ENCODE measurements at regions not wholly inside any gene's neighbourhood (a gene's known extent, or its start where the extent isn't known, plus 50 kb on each side); places are given as distances from the start of the nearest gene placed in this dataset.

DNA sequence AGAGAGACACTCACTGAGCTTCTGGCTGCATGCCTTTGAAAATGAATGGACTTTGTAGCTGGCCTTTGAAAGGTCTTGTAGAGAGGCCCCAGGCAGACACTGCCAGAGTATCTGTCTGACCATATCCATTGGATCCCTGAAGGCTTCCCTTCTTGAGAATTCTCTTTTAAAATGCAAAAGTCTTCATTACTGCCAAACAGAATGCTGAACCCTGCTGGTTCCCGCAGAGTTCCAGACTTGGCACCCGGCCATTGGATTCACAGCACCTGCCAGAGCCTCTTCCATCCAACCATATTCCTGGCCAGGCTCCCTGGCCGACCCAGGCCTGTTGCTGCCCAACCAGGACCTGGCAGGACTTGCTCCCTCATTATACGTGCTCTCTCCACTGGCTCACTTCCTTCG is 182.5 kb downstream of the GXYLT1 start:
- Histone ChIP-seq H3K9ac (ENCODE audit: low read length) (no peak overlapping the region), H3K4me3 (ENCODE audit: insufficient read depth in 1 of 2, low read depth in 1 of 2, low read length in 2 of 2) (no peak overlapping the region), H3K4me2 (ENCODE audit: low read length, poor library complexity, severe bottlenecking) (no peak overlapping the region), H2AK5ac (ENCODE audit: low read length, severe bottlenecking) (no peak overlapping the region), H4K91ac (ENCODE audit: low read length) (no peak overlapping the region), H3K79me1 (replicated peaks; ENCODE audit: low read length, poor library complexity, severe bottlenecking) (no peaks in the 10 kb centered on the region), H2BK5ac (ENCODE audit: low read depth, low read length, poor library complexity, severe bottlenecking) (no peak overlapping the region), H3K23ac (ENCODE audit: low read length in 2 of 2) (no peak overlapping the region), H3K27me3 (ENCODE audit: control insufficient read depth in 1 of 2, insufficient read depth in 1 of 2, low read length in 2 of 2) (no peaks in the 10 kb centered on the region), H3K36me3 (ENCODE audit: control insufficient read depth in 1 of 2, insufficient read depth in 2 of 2, low read depth in 1 of 2, low read length in 2 of 2) (no peaks in the 10 kb centered on the region), H4K8ac (ENCODE audit: low read length) (no peak overlapping the region), H2BK15ac (ENCODE audit: low read depth, poor library complexity, severe bottlenecking) (no peak overlapping the region), H2BK12ac (ENCODE audit: low read length in 2 of 2) (no peak overlapping the region), H3K14ac (ENCODE audit: low read length in 2 of 2) (no peak overlapping the region), H2AFZ (ENCODE audit: low read depth, low read length) (no peak overlapping the region), H2BK120ac (ENCODE audit: low read depth, low read length) (no peak overlapping the region), H3K9me3 (ENCODE audit: control insufficient read depth, low read length) (no peaks in the 10 kb centered on the region), H3K4me1 (ENCODE audit: control insufficient read depth, insufficient read depth, low read depth, low read length) (no peaks in the 10 kb centered on the region), H3K4ac (ENCODE audit: low read depth in 1 of 2, low read length in 2 of 2) (no peak overlapping the region), H3K18ac (ENCODE audit: low read depth in 1 of 2, low read length in 2 of 2) (no peak overlapping the region), H3K27ac (ENCODE audit: low read length, poor library complexity, severe bottlenecking) (no peak overlapping the region)
- 84% methylated on average over 5 of the region's 5 CpGs for WGBS
- DNase-seq = no peak

DNA sequence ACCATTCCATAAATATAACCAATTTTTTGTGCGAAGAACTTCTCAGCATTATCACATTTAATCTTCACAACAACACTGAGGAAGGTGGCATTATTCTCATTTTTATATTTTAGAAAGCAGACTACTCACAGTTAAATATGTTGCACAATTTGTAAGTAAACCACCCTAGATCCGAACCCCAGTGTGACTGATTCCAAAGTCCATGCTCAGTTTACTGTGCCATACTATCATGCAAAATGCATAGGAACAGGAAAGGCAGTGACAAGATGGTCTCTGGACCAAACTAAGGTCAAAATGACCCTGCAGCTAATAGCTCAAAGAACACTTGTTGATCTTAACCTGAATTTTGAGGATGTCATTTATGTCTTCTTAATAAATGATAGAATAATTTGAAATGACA is 185.4 kb downstream of the GXYLT1 start:
- Histone ChIP-seq H4K91ac (ENCODE audit: low read length) (no peak overlapping the region), H3K27me3 (ENCODE audit: control insufficient read depth in 1 of 2, insufficient read depth in 1 of 2, low read length in 2 of 2) (no peaks in the 10 kb centered on the region), H2BK15ac (ENCODE audit: low read depth, poor library complexity, severe bottlenecking) (no peak overlapping the region), H3K9ac (ENCODE audit: low read length) (no peak overlapping the region), H2BK120ac (ENCODE audit: low read depth, low read length) (no peak overlapping the region), H3K27ac (ENCODE audit: low read length, poor library complexity, severe bottlenecking) (no peak overlapping the region), H2BK5ac (ENCODE audit: low read depth, low read length, poor library complexity, severe bottlenecking) (no peak overlapping the region), H2AFZ (ENCODE audit: low read depth, low read length) (no peak overlapping the region), H3K18ac (ENCODE audit: low read depth in 1 of 2, low read length in 2 of 2) (no peak overlapping the region), H3K4me3 (ENCODE audit: insufficient read depth in 1 of 2, low read depth in 1 of 2, low read length in 2 of 2) (no peak overlapping the region), H3K23ac (ENCODE audit: low read length in 2 of 2) (no peak overlapping the region), H4K8ac (ENCODE audit: low read length) (no peak overlapping the region), H3K4ac (ENCODE audit: low read depth in 1 of 2, low read length in 2 of 2) (no peak overlapping the region), H3K14ac (ENCODE audit: low read length in 2 of 2) (no peak overlapping the region), H3K4me1 (ENCODE audit: control insufficient read depth, insufficient read depth, low read depth, low read length) (no peaks in the 10 kb centered on the region), H2BK12ac (ENCODE audit: low read length in 2 of 2) (no peak overlapping the region), H3K79me1 (replicated peaks; ENCODE audit: low read length, poor library complexity, severe bottlenecking) (no peaks in the 10 kb centered on the region), H3K9me3 (ENCODE audit: control insufficient read depth, low read length) (no peaks in the 10 kb centered on the region), H3K36me3 (ENCODE audit: control insufficient read depth in 1 of 2, insufficient read depth in 2 of 2, low read depth in 1 of 2, low read length in 2 of 2) (no peaks in the 10 kb centered on the region), H3K4me2 (ENCODE audit: low read length, poor library complexity, severe bottlenecking) (no peak overlapping the region), H2AK5ac (ENCODE audit: low read length, severe bottlenecking) (no peak overlapping the region)
- DNase-seq = no peak
- whole genome bisulfite sequencing = 88% methylated on average over 1 of the region's 2 CpGs

DNA sequence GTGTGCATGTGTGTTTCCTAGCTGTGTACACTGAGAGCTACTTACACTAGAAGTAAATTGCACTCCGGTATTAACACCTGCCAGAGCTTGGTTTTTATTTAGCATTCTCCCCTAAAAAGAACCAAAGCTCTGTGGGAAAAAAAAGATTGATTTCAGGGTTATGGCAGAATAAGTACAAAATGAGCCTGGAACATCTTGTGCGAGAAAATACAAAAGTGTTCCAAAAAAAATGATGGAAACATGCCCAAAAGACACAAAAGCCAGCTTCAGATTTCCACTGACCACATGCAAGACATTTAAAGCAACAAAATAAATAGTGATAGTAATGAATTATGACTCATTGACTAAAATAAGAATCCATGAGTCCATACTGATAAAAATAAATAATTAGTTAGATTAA is 188.3 kb downstream of the GXYLT1 start:
- no peak overlapping the region for H3K9ac ChIP-seq (ENCODE audit: low read length)
- H3K27me3 ChIP-seq (ENCODE audit: control insufficient read depth in 1 of 2, insufficient read depth in 1 of 2, low read length in 2 of 2) = no peaks in the 10 kb centered on the region
- H2AK5ac ChIP-seq (ENCODE audit: low read length, severe bottlenecking) = no peak overlapping the region
- no peak for DNase-seq
- H3K9me3 ChIP-seq (ENCODE audit: control insufficient read depth, low read length) = no peaks in the 10 kb centered on the region
- H3K4ac ChIP-seq (ENCODE audit: low read depth in 1 of 2, low read length in 2 of 2) = no peak overlapping the region
- H3K18ac ChIP-seq (ENCODE audit: low read depth in 1 of 2, low read length in 2 of 2) = no peak overlapping the region
- no peak overlapping the region for H2AFZ ChIP-seq (ENCODE audit: low read depth, low read length)
- WGBS = no CpG with 5 or more reads among the region's 2 CpGs
- H2BK12ac ChIP-seq (ENCODE audit: low read length in 2 of 2) = no peak overlapping the region
- no peaks in the 10 kb centered on the region for H3K4me1 ChIP-seq (ENCODE audit: control insufficient read depth, insufficient read depth, low read depth, low read length)
- H3K4me3 ChIP-seq (ENCODE audit: insufficient read depth in 1 of 2, low read depth in 1 of 2, low read length in 2 of 2) = no peak overlapping the region
- no peak overlapping the region for H2BK120ac ChIP-seq (ENCODE audit: low read depth, low read length)
- H3K4me2 ChIP-seq (ENCODE audit: low read length, poor library complexity, severe bottlenecking) = no peak overlapping the region
- no peak overlapping the region for H2BK15ac ChIP-seq (ENCODE audit: low read depth, poor library complexity, severe bottlenecking)
- no peak overlapping the region for H4K91ac ChIP-seq (ENCODE audit: low read length)
- H3K79me1 ChIP-seq (replicated peaks; ENCODE audit: low read length, poor library complexity, severe bottlenecking) = no peaks in the 10 kb centered on the region
- H2BK5ac ChIP-seq (ENCODE audit: low read depth, low read length, poor library complexity, severe bottlenecking) = no peak overlapping the region
- H3K23ac ChIP-seq (ENCODE audit: low read length in 2 of 2) = no peak overlapping the region
- H3K27ac ChIP-seq (ENCODE audit: low read length, poor library complexity, severe bottlenecking) = no peak overlapping the region
- no peak overlapping the region for H3K14ac ChIP-seq (ENCODE audit: low read length in 2 of 2)
- no peak overlapping the region for H4K8ac ChIP-seq (ENCODE audit: low read length)
- H3K36me3 ChIP-seq (ENCODE audit: control insufficient read depth in 1 of 2, insufficient read depth in 2 of 2, low read depth in 1 of 2, low read length in 2 of 2) = no peaks in the 10 kb centered on the region

DNA sequence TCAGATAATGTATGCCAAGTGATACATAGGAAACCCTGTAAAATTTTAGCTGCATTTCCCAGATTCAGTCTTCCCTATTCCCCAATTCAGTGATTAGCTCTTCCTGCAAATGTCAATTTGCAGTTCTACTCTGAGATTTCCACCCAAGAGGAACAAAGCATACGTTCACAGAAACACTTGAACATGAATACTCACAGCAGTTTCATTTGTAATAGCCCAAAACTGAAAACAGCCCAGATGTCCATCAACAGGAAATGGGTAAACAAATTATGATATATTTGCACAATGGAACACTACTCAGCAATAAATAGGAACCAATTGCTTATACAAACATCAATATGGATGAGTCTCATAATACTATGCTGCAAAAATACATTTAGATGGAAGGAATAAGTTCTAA is 194.2 kb downstream of the GXYLT1 start:
- Histone ChIP-seq H3K27me3 (ENCODE audit: control insufficient read depth in 1 of 2, insufficient read depth in 1 of 2, low read length in 2 of 2) (no peaks in the 10 kb centered on the region), H4K8ac (ENCODE audit: low read length) (no peak overlapping the region), H3K4me3 (ENCODE audit: insufficient read depth in 1 of 2, low read depth in 1 of 2, low read length in 2 of 2) (no peak overlapping the region), H2BK120ac (ENCODE audit: low read depth, low read length) (no peak overlapping the region), H2AK5ac (ENCODE audit: low read length, severe bottlenecking) (no peak overlapping the region), H3K36me3 (ENCODE audit: control insufficient read depth in 1 of 2, insufficient read depth in 2 of 2, low read depth in 1 of 2, low read length in 2 of 2) (peaks cover 0 to 4% of the 10 kb centered on the region in 2 experiments), H2AFZ (ENCODE audit: low read depth, low read length) (no peak overlapping the region), H3K14ac (ENCODE audit: low read length in 2 of 2) (no peak overlapping the region), H3K18ac (ENCODE audit: low read depth in 1 of 2, low read length in 2 of 2) (no peak overlapping the region), H2BK12ac (ENCODE audit: low read length in 2 of 2) (no peak overlapping the region), H3K9ac (ENCODE audit: low read length) (no peak overlapping the region), H3K4ac (ENCODE audit: low read depth in 1 of 2, low read length in 2 of 2) (no peak overlapping the region), H2BK15ac (ENCODE audit: low read depth, poor library complexity, severe bottlenecking) (no peak overlapping the region), H3K23ac (ENCODE audit: low read length in 2 of 2) (no peak overlapping the region), H3K4me2 (ENCODE audit: low read length, poor library complexity, severe bottlenecking) (no peak overlapping the region), H3K79me1 (replicated peaks; ENCODE audit: low read length, poor library complexity, severe bottlenecking) (no peaks in the 10 kb centered on the region), H3K4me1 (ENCODE audit: control insufficient read depth, insufficient read depth, low read depth, low read length) (no peaks in the 10 kb centered on the region), H3K9me3 (ENCODE audit: control insufficient read depth, low read length) (peaks cover 16% of the 10 kb centered on the region), H3K27ac (ENCODE audit: low read length, poor library complexity, severe bottlenecking) (no peak overlapping the region), H2BK5ac (ENCODE audit: low read depth, low read length, poor library complexity, severe bottlenecking) (no peak overlapping the region), H4K91ac (ENCODE audit: low read length) (no peak overlapping the region)
- WGBS = 0% methylated on average over 1 of the region's 1 CpG
- no peak for DNase-seq

Data from mesenchymal stem cell (in vitro differentiated cells and primary cell).